Loucy (cell line): ENCODE measurements at regions not wholly inside any gene's neighbourhood (a gene's known extent, or its start where the extent isn't known, plus 50 kb on each side); places are given as distances from the start of the nearest gene placed in this dataset.

ENCODE experiments used
- CTCF ChIP-seq: fragments of 200-600 bp; sonication (generic); conservative IDR thresholded peaks from 2 replicates; pipeline ENCODE4 v1.5.1; 2014; ENCODE audit warnings: mild to moderate bottlenecking, antibody characterized with exemption, low read length
- EZH2phosphoT487 ChIP-seq: fragments of 200-600 bp; IDR thresholded peaks from 2 replicates; pipeline ENCODE4 v1.6.1; 2018; ENCODE audit warnings: antibody characterized with exemption, mild to moderate bottlenecking, moderate library complexity, borderline replicate concordance

GRCh38 chr1:175872588-175872987 lies 129.2 kb upstream of the TNR start:
- TF ChIP-seq CTCF (no peak), EZH2phosphoT487 (no peak)
